Kidney epithelial cell (primary cell): ENCODE measurements at regions not wholly inside any gene's neighbourhood (a gene's known extent, or its start where the extent isn't known, plus 50 kb on each side); places are given as distances from the start of the nearest gene placed in this dataset.

Source experiments
- DNase-seq: peaks from one replicate; pipeline ENCODE4 v3.0.0-alpha.2; 2010; ENCODE audit warnings: low read depth
- H3K27me3 ChIP-seq: 2 replicates; pipeline ENCODE4 v1.6.0; 2011; ENCODE audit warnings: low read length; ENCODE audit not compliant: control insufficient read depth, insufficient read depth
- H3K36me3 ChIP-seq: 2 replicates; pipeline ENCODE4 v1.5.1; 2011; ENCODE audit warnings: low read length; ENCODE audit not compliant: control insufficient read depth, insufficient read depth
- H3K4me3 ChIP-seq: 2 replicates; pipeline ENCODE4 v1.5.1; 2011; ENCODE audit warnings: low read depth, mild to moderate bottlenecking, control low read depth, low read length
- TF ChIP-seq, protein P1 (sequence below): IDR thresholded peaks from 2 replicates; pipeline ENCODE4 v1.5.1; 2011; ENCODE audit warnings: mild to moderate bottlenecking, moderate library complexity, low read length, control low read depth, inconsistent platforms; ENCODE audit not compliant: insufficient read depth, poor library complexity, severe bottlenecking

GRCh38 chr16:82527101-82527500 is 99.7 kb upstream of the CDH13 start:
- TF ChIP-seq, protein P1, sequence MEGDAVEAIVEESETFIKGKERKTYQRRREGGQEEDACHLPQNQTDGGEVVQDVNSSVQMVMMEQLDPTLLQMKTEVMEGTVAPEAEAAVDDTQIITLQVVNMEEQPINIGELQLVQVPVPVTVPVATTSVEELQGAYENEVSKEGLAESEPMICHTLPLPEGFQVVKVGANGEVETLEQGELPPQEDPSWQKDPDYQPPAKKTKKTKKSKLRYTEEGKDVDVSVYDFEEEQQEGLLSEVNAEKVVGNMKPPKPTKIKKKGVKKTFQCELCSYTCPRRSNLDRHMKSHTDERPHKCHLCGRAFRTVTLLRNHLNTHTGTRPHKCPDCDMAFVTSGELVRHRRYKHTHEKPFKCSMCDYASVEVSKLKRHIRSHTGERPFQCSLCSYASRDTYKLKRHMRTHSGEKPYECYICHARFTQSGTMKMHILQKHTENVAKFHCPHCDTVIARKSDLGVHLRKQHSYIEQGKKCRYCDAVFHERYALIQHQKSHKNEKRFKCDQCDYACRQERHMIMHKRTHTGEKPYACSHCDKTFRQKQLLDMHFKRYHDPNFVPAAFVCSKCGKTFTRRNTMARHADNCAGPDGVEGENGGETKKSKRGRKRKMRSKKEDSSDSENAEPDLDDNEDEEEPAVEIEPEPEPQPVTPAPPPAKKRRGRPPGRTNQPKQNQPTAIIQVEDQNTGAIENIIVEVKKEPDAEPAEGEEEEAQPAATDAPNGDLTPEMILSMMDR, result no peak
- no peaks in the 10 kb centered on the region for H3K36me3 ChIP-seq
- H3K4me3 ChIP-seq, result no peak overlapping the region
- DNase-seq, result no peak
- H3K27me3 ChIP-seq, result no peaks in the 10 kb centered on the region

DNA sequence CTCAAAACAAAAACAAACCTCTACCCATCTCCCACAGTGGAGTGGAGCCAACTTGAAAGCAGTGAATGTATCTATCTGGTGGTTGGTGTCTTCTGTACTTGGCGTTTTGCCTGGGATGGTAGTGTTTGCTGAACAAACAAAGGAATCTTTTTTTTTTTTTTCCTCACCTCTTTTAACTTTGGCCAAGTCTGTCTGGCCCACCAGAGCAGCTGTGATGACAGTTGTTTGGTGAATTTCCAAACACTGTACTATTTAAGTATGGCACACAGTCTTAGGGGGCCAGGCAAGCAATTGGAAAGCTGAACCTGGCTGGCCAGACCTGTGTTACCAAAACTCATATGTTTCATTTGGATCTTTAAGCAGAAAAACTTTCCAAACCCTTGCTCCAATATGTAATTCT is 101.8 kb upstream of the CDH13 start:
- no peak for DNase-seq
- no peak overlapping the region for H3K4me3 ChIP-seq
- H3K36me3 ChIP-seq, result no peaks in the 10 kb centered on the region
- H3K27me3 ChIP-seq, result no peaks in the 10 kb centered on the region
- TF ChIP-seq, protein P1, result no peak

DNA sequence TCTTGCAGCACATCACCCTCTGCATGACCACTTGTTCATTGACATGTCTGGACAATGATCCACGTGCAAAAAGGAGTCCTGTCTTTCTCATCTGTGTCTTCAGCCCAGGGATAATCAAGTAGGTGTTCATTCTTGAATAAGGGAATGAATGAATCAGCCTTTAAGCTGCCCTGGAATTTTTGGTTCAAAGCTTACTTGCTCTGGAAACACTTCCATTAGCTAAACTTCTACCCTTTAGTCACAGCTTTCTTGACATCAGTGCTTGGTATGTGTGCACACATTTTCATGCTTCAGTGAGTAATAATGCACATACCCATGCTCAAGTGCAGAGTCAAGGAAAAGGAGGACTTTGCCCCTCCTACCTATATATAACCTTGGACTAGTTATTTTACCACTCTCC is 103.0 kb upstream of the CDH13 start:
- H3K27me3 ChIP-seq, result no peaks in the 10 kb centered on the region
- DNase-seq, result peak; percentile 35
- TF ChIP-seq, protein P1, result no peak
- no peaks in the 10 kb centered on the region for H3K36me3 ChIP-seq
- no peak overlapping the region for H3K4me3 ChIP-seq

- TF ChIP-seq, protein P1, result no peak
- DNase-seq, result no peak
- H3K27me3 ChIP-seq, result no peaks in the 10 kb centered on the region
- no peaks in the 10 kb centered on the region for H3K36me3 ChIP-seq
- no peak overlapping the region for H3K4me3 ChIP-seq
Observed at GRCh38 chr16:82522026-82522425, 104.7 kb upstream of the CDH13 start.

- H3K36me3 ChIP-seq, result no peaks in the 10 kb centered on the region
- no peak for DNase-seq
- H3K27me3 ChIP-seq, result no peaks in the 10 kb centered on the region
- H3K4me3 ChIP-seq, result no peak overlapping the region
- TF ChIP-seq, protein P1, result no peak
Observed at GRCh38 chr16:82518811-82519210, 108.0 kb upstream of the CDH13 start.

- H3K36me3 ChIP-seq, result no peaks in the 10 kb centered on the region
- TF ChIP-seq, protein P1, result no peak
- DNase-seq, result no peak
- H3K27me3 ChIP-seq, result no peaks in the 10 kb centered on the region
- H3K4me3 ChIP-seq, result no peak overlapping the region
Observed at GRCh38 chr16:82514262-82514661, 112.5 kb upstream of the CDH13 start.
